ENCODE measurements at regions not wholly inside any gene's neighbourhood (a gene's known extent, or its start where the extent isn't known, plus 50 kb on each side); places are given as distances from the start of the nearest gene placed in this dataset.

DNA sequence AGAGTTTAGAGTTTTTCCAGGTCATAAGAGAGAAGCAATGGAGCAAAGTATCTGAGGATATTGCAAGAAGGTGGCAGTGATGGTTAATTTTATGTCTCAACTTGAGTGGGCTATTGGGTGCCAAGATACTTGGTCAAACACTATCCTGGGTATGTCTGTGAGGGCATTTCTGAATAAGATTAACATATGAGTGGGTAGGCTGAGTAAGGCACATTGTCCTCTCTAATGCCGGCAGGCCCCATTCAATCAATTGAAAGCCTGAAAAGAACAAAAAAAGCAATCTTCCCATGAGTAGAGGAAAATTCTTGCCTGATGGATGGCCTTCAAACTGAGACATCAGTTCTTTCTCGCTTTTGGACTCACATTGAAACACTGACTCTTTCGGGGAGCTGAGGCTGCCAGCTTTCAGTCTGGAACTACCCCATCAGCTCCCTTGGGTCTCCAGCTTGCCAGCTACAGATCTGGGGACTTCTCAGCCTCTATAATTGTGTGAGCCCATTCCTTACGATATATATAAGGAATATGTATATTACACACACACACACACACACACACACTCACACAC, 228.8 kb downstream of the BUD13 start:
- H3K9ac ChIP-seq (ENCODE audit: low read depth in 1 of 2, low read length in 2 of 2) = no peak overlapping the region
- peaks cover 0 to 3% (median under 1%) of the 10 kb centered on the region in 4 donors for H3K9me3 ChIP-seq (ENCODE audit: control insufficient read depth in 4 of 4, low read length in 3 of 4)
- H3K36me3 ChIP-seq (ENCODE audit: control insufficient read depth in 4 of 4, insufficient read depth in 3 of 4, low read depth in 1 of 4, low read length in 3 of 4) = no peaks in the 10 kb centered on the region
- 91% methylated on average over 4 of the region's 4 CpGs for WGBS
- no peaks in the 10 kb centered on the region for H3K4me1 ChIP-seq (ENCODE audit: control insufficient read depth in 4 of 4, insufficient read depth in 4 of 4, low read length in 3 of 4)
- no peaks in the 10 kb centered on the region for H3K27me3 ChIP-seq (ENCODE audit: control insufficient read depth in 4 of 4, insufficient read depth in 4 of 4, low read length in 3 of 4)
- no peak for DNase-seq (ENCODE audit: low spot score)
- no peak overlapping the region for H3K27ac ChIP-seq (ENCODE audit: low read depth in 1 of 2, low read length in 2 of 2)
- TF ChIP-seq HNF4G (IDR thresholded peaks at IDR 0.05) (no peak), GABPA (IDR thresholded peaks at IDR 0.05 in 1 of 2, conservative IDR thresholded peaks at IDR 0.05 in 1 of 2) (no peak), JUND (IDR thresholded peaks at IDR 0.05) (no peak), RXRA (IDR thresholded peaks at IDR 0.05) (no peak), YY1 (IDR thresholded peaks at IDR 0.05) (no peak), NR2F2 (IDR thresholded peaks at IDR 0.05) (no peak), RAD21 (IDR thresholded peaks at IDR 0.05) (no peak), TAF1 (conservative IDR thresholded peaks at IDR 0.05) (no peak), HNF4A (conservative IDR thresholded peaks at IDR 0.05) (no peak), SP1 (IDR thresholded peaks at IDR 0.05) (no peak)
- TF ChIP-seq, protein P1, sequence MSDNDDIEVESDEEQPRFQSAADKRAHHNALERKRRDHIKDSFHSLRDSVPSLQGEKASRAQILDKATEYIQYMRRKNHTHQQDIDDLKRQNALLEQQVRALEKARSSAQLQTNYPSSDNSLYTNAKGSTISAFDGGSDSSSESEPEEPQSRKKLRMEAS (IDR thresholded peaks at IDR 0.05) = no peak
- no peak overlapping the region for H3K4me3 ChIP-seq (ENCODE audit: low read depth in 1 of 3, low read length in 3 of 3)

- Histone ChIP-seq H3K9ac (ENCODE audit: low read depth in 1 of 2, low read length in 2 of 2) (no peak overlapping the region), H3K9me3 (ENCODE audit: control insufficient read depth in 4 of 4, low read length in 3 of 4) (peaks cover 0 to 3% (median 0%) of the 10 kb centered on the region in 4 donors), H3K27ac (ENCODE audit: low read depth in 1 of 2, low read length in 2 of 2) (no peak overlapping the region), H3K36me3 (ENCODE audit: control insufficient read depth in 4 of 4, insufficient read depth in 3 of 4, low read depth in 1 of 4, low read length in 3 of 4) (no peaks in the 10 kb centered on the region), H3K4me3 (ENCODE audit: low read depth in 1 of 3, low read length in 3 of 3) (no peak overlapping the region), H3K4me1 (ENCODE audit: control insufficient read depth in 4 of 4, insufficient read depth in 4 of 4, low read length in 3 of 4) (no peaks in the 10 kb centered on the region), H3K27me3 (ENCODE audit: control insufficient read depth in 4 of 4, insufficient read depth in 4 of 4, low read length in 3 of 4) (no peaks in the 10 kb centered on the region)
- TF ChIP-seq HNF4A (conservative IDR thresholded peaks at IDR 0.05) = peak in 1 of 2 donors; percentile 21
- TF ChIP-seq, protein P1 (IDR thresholded peaks at IDR 0.05) = no peak
- DNase-seq (ENCODE audit: low spot score) = no peak
- WGBS = 32% methylated on average over 4 of the region's 4 CpGs
Observed at GRCh38 chr11:116543099-116543498, 229.7 kb downstream of the BUD13 start.

DNA sequence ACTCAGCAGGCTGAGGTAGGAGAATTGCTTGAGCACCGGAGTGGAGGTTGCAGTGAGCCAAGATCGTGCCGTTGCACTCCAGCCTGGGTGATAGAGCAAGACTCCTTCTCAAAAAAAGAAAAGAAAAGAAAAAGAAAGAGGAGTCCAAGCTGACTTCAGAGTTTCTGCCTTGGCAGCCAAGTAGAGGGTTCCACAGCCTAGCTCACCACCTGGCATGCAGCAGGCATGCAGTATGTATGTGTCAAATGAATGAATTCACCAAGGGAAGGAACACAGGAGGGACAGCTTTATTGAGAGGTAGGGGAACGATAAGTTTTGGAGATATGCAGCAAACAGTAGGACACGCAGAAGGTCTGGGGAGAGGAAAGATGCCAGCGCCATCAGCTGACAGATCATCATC, 230.4 kb downstream of the BUD13 start:
- Histone ChIP-seq H3K4me1 (ENCODE audit: control insufficient read depth in 4 of 4, insufficient read depth in 4 of 4, low read length in 3 of 4) (no peaks in the 10 kb centered on the region), H3K9me3 (ENCODE audit: control insufficient read depth in 4 of 4, low read length in 3 of 4) (peaks cover 0 to 3% (median 0%) of the 10 kb centered on the region in 4 donors), H3K4me3 (ENCODE audit: low read depth in 1 of 3, low read length in 3 of 3) (no peak overlapping the region), H3K27me3 (ENCODE audit: control insufficient read depth in 4 of 4, insufficient read depth in 4 of 4, low read length in 3 of 4) (no peaks in the 10 kb centered on the region), H3K36me3 (ENCODE audit: control insufficient read depth in 4 of 4, insufficient read depth in 3 of 4, low read depth in 1 of 4, low read length in 3 of 4) (no peaks in the 10 kb centered on the region), H3K9ac (ENCODE audit: low read depth in 1 of 2, low read length in 2 of 2) (no peak overlapping the region), H3K27ac (ENCODE audit: low read depth in 1 of 2, low read length in 2 of 2) (no peak overlapping the region)
- 89% methylated on average over 6 of the region's 6 CpGs for WGBS
- TF ChIP-seq HNF4G (IDR thresholded peaks at IDR 0.05) (no peak), ZBTB33 (IDR thresholded peaks at IDR 0.05) (no peak), NR2F2 (IDR thresholded peaks at IDR 0.05) (no peak), GABPA (IDR thresholded peaks at IDR 0.05 in 1 of 2, conservative IDR thresholded peaks at IDR 0.05 in 1 of 2) (no peak), TAF1 (conservative IDR thresholded peaks at IDR 0.05) (no peak), FOXA1 (IDR thresholded peaks at IDR 0.05) (no peak), HNF4A (conservative IDR thresholded peaks at IDR 0.05) (no peak), SP1 (IDR thresholded peaks at IDR 0.05) (no peak), JUND (IDR thresholded peaks at IDR 0.05) (no peak), FOXA2 (IDR thresholded peaks at IDR 0.05) (no peak), REST (IDR thresholded peaks at IDR 0.05) (no peak), EGR1 (IDR thresholded peaks at IDR 0.05; ENCODE audit: low read depth in 2 of 2) (no peak), YY1 (IDR thresholded peaks at IDR 0.05) (no peak), ATF3 (IDR thresholded peaks at IDR 0.05) (no peak), RAD21 (IDR thresholded peaks at IDR 0.05) (no peak), RXRA (IDR thresholded peaks at IDR 0.05) (no peak)
- TF ChIP-seq, protein P2, sequence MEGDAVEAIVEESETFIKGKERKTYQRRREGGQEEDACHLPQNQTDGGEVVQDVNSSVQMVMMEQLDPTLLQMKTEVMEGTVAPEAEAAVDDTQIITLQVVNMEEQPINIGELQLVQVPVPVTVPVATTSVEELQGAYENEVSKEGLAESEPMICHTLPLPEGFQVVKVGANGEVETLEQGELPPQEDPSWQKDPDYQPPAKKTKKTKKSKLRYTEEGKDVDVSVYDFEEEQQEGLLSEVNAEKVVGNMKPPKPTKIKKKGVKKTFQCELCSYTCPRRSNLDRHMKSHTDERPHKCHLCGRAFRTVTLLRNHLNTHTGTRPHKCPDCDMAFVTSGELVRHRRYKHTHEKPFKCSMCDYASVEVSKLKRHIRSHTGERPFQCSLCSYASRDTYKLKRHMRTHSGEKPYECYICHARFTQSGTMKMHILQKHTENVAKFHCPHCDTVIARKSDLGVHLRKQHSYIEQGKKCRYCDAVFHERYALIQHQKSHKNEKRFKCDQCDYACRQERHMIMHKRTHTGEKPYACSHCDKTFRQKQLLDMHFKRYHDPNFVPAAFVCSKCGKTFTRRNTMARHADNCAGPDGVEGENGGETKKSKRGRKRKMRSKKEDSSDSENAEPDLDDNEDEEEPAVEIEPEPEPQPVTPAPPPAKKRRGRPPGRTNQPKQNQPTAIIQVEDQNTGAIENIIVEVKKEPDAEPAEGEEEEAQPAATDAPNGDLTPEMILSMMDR (IDR thresholded peaks at IDR 0.05; ENCODE audit: low read depth, low read length, missing input control) = no peak
- TF ChIP-seq, protein P1 (IDR thresholded peaks at IDR 0.05) = no peak
- no peak for DNase-seq (ENCODE audit: low spot score)
